ENCODE measurements at regions not wholly inside any gene's neighbourhood (a gene's known extent, or its start where the extent isn't known, plus 50 kb on each side); places are given as distances from the start of the nearest gene placed in this dataset.

DNA sequence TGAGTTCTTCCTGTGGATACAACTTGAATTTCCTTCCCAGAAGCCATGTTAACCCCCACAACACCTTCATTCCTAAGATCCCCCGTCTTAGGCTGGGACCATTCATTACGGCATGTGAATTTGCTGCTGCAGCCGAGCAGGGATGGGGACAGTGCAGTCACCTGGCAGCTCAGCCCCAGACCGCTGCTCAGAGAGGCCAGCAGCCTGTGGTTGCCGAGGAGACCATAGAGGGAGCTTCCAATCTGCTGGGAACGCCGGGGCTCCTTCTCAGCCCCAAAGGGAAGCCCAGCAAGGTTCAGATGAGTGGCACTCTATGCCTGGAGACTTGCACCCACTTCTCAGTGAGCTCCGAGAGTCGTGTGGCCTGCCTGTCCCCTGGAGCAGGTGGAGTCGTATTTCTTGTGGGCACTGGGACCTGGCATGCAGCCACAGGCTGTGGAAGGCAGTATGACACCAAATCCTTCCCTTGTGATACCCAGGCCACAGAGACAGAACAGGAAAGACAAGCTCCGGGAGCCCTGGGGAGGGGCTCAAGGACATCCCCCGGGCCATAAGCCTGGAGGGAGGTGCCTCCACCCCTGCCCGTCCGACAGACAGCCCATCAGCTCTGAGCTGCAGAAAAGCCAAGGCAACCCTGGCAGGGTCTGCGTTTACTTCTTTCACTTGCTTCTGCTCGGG, 167.3 kb downstream of the FAM43A start:
- TF ChIP-seq, protein P1, sequence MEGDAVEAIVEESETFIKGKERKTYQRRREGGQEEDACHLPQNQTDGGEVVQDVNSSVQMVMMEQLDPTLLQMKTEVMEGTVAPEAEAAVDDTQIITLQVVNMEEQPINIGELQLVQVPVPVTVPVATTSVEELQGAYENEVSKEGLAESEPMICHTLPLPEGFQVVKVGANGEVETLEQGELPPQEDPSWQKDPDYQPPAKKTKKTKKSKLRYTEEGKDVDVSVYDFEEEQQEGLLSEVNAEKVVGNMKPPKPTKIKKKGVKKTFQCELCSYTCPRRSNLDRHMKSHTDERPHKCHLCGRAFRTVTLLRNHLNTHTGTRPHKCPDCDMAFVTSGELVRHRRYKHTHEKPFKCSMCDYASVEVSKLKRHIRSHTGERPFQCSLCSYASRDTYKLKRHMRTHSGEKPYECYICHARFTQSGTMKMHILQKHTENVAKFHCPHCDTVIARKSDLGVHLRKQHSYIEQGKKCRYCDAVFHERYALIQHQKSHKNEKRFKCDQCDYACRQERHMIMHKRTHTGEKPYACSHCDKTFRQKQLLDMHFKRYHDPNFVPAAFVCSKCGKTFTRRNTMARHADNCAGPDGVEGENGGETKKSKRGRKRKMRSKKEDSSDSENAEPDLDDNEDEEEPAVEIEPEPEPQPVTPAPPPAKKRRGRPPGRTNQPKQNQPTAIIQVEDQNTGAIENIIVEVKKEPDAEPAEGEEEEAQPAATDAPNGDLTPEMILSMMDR (IDR thresholded peaks at IDR 0.05; ENCODE audit: low read depth, low read length, poor library complexity, severe bottlenecking), result no peak
- no peak for TF ChIP-seq EZH2phosphoT487 (IDR thresholded peaks at IDR 0.05; ENCODE audit: borderline replicate concordance, low read length)

Measured in DOHH2 (cell line).